HUES6 (cell line): ENCODE measurements at regions not wholly inside any gene's neighbourhood (a gene's known extent, or its start where the extent isn't known, plus 50 kb on each side); places are given as distances from the start of the nearest gene placed in this dataset.

Source experiments
- H3K27ac ChIP-seq: 2 replicates; pipeline ENCODE4 v1.7.0; 2013; ENCODE audit warnings: low read depth, mild to moderate bottlenecking, low read length, inconsistent platforms
- H3K27me3 ChIP-seq: 2 replicates; pipeline ENCODE4 v1.6.1; 2013; ENCODE audit warnings: low read length; ENCODE audit not compliant: control insufficient read depth, insufficient read depth
- H3K36me3 ChIP-seq: 2 replicates; pipeline ENCODE4 v1.6.1; 2013; ENCODE audit warnings: low read length; ENCODE audit not compliant: control insufficient read depth, insufficient read depth
- H3K4me1 ChIP-seq: 2 replicates; pipeline ENCODE4 v1.6.1; 2013; ENCODE audit warnings: low read length; ENCODE audit not compliant: control insufficient read depth, insufficient read depth
- H3K4me3 ChIP-seq: 2 replicates; pipeline ENCODE4 v1.5.1; 2013; ENCODE audit warnings: low read depth, low read length
- H3K9ac ChIP-seq: one replicate; pipeline ENCODE4 v1.6.1; 2013; ENCODE audit warnings: mild to moderate bottlenecking, low read length
- H3K9me3 ChIP-seq: 2 replicates; pipeline ENCODE4 v1.6.1; 2013; ENCODE audit warnings: low read depth, low read length; ENCODE audit not compliant: control insufficient read depth, insufficient read depth

- Histone ChIP-seq H3K27ac (no peak overlapping the region), H3K27me3 (no peaks in the 10 kb centered on the region), H3K9me3 (no peaks in the 10 kb centered on the region), H3K4me3 (no peak overlapping the region), H3K4me1 (peaks cover 11% of the 10 kb centered on the region; the same call in 1 of the 2 replicates), H3K9ac (no peak overlapping the region), H3K36me3 (no peaks in the 10 kb centered on the region)
Observed at GRCh38 chr4:78691971-78692821, 84.0 kb upstream of the BMP2K start.

DNA sequence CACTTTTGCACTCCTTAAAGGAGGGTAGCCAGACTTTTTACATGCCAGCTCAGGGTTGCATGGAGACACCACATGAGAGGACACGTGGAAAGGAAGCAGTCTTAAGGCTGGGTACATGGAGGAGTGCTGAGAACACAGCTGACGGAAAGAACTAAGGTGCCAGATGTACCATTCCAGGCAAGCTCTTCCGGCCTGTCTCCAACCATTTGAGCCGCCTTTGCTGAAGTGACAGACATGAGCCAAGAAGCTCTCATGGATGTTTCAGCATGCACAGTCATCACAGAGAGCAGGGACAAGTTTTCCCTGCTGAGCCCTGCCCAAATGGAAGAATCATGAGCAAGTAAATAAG lies 83.4 kb upstream of the BMP2K start:
- H3K9ac ChIP-seq = no peak overlapping the region
- no peak overlapping the region for H3K4me3 ChIP-seq
- no peak overlapping the region for H3K27ac ChIP-seq
- no peaks in the 10 kb centered on the region for H3K27me3 ChIP-seq
- no peaks in the 10 kb centered on the region for H3K9me3 ChIP-seq
- no peaks in the 10 kb centered on the region for H3K36me3 ChIP-seq
- H3K4me1 ChIP-seq = peaks cover 11% of the 10 kb centered on the region; the same call in 1 of the 2 replicates

DNA sequence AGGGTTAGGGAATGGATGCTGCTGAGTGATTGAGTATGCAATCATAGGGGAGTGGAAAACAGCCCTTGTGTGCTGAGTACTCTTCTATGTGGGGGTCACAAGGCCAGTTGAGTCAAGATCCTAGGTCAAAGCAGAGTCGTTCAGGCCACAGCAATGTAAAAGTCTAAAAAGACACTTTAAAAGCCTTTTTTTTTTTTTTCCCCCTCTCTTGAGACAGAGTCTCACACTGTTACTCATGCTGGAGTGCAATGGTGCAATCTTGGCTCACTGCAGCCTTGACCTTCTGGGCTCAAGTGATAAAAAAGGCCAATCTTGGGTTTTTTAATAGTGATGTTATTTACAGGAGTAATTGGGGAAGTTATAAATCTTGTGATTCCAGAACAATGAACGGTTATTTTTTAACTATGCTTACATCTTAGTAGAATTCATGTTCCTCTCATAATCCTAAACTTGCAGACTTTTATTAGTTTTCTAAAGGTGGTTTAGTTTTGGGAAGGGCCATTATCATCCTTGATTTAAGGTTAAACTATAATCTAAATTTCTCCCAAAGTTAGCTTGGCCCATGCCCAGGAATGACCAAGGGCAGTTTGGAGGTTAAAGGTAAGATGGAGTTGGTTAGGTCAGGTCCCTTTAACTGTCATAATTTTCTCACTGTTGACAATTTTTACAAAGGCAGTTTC lies 82.2 kb upstream of the BMP2K start:
- Histone ChIP-seq H3K27me3 (no peaks in the 10 kb centered on the region), H3K9me3 (no peaks in the 10 kb centered on the region), H3K9ac (no peak overlapping the region), H3K27ac (no peak overlapping the region), H3K4me3 (no peak overlapping the region), H3K4me1 (peaks cover 11% of the 10 kb centered on the region; the same call in 1 of the 2 replicates), H3K36me3 (no peaks in the 10 kb centered on the region)

DNA sequence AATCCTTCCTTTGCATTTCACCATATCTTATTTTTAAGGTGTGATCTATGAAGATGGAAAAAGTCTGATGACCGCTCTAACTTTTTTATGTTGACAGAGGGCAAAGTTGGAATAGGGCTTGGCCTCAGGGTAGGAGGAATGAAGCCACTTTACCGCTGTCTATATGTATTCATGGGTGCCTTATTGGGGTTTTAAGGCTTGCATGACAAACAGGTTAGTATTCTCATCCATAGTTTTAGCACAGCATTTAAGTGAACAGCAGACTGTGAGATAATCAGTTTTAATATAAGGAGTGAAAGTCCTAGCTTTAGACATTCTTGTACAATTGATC lies 81.7 kb upstream of the BMP2K start:
- no peak overlapping the region for H3K4me3 ChIP-seq
- no peaks in the 10 kb centered on the region for H3K27me3 ChIP-seq
- H3K9ac ChIP-seq = no peak overlapping the region
- H3K9me3 ChIP-seq = no peaks in the 10 kb centered on the region
- no peaks in the 10 kb centered on the region for H3K36me3 ChIP-seq
- peaks cover 11% of the 10 kb centered on the region; the same call in 1 of the 2 replicates for H3K4me1 ChIP-seq
- H3K27ac ChIP-seq = no peak overlapping the region

- H3K9me3 ChIP-seq = no peaks in the 10 kb centered on the region
- no peaks in the 10 kb centered on the region for H3K36me3 ChIP-seq
- no peaks in the 10 kb centered on the region for H3K27me3 ChIP-seq
- no peak overlapping the region for H3K27ac ChIP-seq
- no peak overlapping the region for H3K9ac ChIP-seq
- no peak overlapping the region for H3K4me3 ChIP-seq
- peaks cover 11% of the 10 kb centered on the region; the same call in 1 of the 2 replicates for H3K4me1 ChIP-seq
Observed at GRCh38 chr4:78695910-78696309, 80.2 kb upstream of the BMP2K start.

DNA sequence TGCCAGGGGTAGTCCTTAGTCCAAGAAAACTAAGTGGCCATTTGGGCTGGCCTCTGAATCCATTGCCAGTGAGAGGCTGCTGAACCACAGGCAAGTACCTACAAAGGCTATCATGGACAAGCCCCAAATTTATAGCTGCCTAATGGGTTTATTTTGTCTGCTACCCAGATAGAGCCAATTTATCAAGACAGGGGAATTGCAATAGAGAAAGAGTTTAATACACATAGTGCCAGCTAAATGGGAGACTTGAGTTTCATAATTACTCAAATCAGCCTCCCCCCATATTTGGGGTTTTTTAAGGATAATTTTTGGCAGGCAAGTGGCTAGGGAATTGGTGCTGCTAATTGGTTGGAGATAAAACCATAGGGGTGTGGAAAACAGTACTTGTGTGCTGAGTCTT lies 73.1 kb upstream of the BMP2K start:
- Histone ChIP-seq H3K27ac (no peak overlapping the region), H3K27me3 (no peaks in the 10 kb centered on the region), H3K9me3 (0 out of 2 replicates have a peak, but pooled peaks cover 7% of the 10 kb centered on the region), H3K9ac (no peak overlapping the region), H3K4me3 (no peak overlapping the region), H3K36me3 (no peaks in the 10 kb centered on the region), H3K4me1 (peaks cover 34% of the 10 kb centered on the region)

DNA sequence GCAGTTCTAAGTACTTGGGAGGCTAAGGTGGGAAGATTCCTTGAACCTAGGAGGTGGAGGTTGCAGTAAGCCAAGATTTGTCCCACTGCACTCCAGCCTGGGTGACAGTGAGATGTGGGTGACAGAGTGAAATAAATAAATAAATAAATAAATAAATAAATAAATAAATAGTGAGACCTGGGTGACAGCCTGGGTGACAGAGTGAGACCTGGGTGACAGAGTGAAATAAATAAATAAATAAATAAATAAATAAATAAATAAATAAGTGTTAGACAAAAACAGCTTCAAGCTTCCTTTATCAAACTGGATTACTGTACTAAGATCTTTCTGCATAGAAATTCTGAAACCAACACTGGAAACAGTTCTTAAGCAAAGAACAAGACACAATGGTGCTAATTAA lies 71.8 kb upstream of the BMP2K start:
- H3K9ac ChIP-seq = no peak overlapping the region
- peaks cover 35% of the 10 kb centered on the region for H3K4me1 ChIP-seq
- H3K36me3 ChIP-seq = no peaks in the 10 kb centered on the region
- 0 out of 2 replicates have a peak, but pooled peaks cover 7% of the 10 kb centered on the region for H3K9me3 ChIP-seq
- no peak overlapping the region for H3K27ac ChIP-seq
- no peaks in the 10 kb centered on the region for H3K27me3 ChIP-seq
- no peak overlapping the region for H3K4me3 ChIP-seq

- Histone ChIP-seq H3K9me3 (0 out of 2 replicates have a peak, but pooled peaks cover 7% of the 10 kb centered on the region), H3K9ac (peak overlapping the region; percentile 13), H3K36me3 (no peaks in the 10 kb centered on the region), H3K27me3 (no peaks in the 10 kb centered on the region), H3K4me3 (no peak overlapping the region), H3K27ac (no peak overlapping the region; the same call in 1 of the 2 replicates), H3K4me1 (peaks cover 35% of the 10 kb centered on the region)
Observed at GRCh38 chr4:78704981-78705683, 71.0 kb upstream of the BMP2K start.

- no peaks in the 10 kb centered on the region for H3K27me3 ChIP-seq
- H3K4me3 ChIP-seq = 0 out of 2 replicates have a peak overlapping the region, but pooled peaks have one; percentile 5
- no peak overlapping the region for H3K9ac ChIP-seq
- H3K4me1 ChIP-seq = peaks cover 35% of the 10 kb centered on the region
- peaks cover 6% of the 10 kb centered on the region; the same call in 1 of the 2 replicates for H3K36me3 ChIP-seq
- peaks cover 14% of the 10 kb centered on the region for H3K9me3 ChIP-seq
- H3K27ac ChIP-seq = peak overlapping the region; percentile 82
Observed at GRCh38 chr4:78706302-78706701, 69.8 kb upstream of the BMP2K start.

DNA sequence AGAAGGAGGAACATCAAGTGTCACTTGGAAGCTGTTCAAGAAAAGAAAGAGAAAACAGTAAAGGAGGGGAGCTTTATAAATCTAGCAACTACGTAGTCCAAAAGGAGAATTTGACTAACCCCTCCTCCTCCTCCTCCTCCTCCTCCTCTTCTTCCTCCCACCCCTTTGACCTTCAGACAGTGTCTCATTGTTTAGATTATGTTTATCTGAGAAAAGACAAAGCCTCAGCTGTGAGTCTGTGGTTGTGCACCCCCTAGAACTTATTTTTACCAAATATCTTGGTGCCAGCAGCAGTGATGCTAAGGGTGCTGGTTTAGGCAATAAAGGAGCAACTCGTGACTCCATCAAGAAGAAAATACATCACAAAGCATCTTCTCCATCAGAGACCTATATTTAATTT lies 68.9 kb upstream of the BMP2K start:
- H3K36me3 ChIP-seq = peaks cover 7% of the 10 kb centered on the region; the same call in 1 of the 2 replicates
- peaks cover 35% of the 10 kb centered on the region for H3K4me1 ChIP-seq
- H3K27me3 ChIP-seq = no peaks in the 10 kb centered on the region
- no peak overlapping the region for H3K9ac ChIP-seq
- H3K27ac ChIP-seq = peak overlapping the region; percentile 27; the same call in 1 of the 2 replicates
- H3K4me3 ChIP-seq = no peak overlapping the region
- peaks cover 16% of the 10 kb centered on the region for H3K9me3 ChIP-seq
